HEK293T (cell line): ENCODE measurements at regions not wholly inside any gene's neighbourhood (a gene's known extent, or its start where the extent isn't known, plus 50 kb on each side); places are given as distances from the start of the nearest gene placed in this dataset.

Experiments used
- CTCF ChIA-PET: fragments of 350-600 bp; formaldehyde crosslinking; extraction: SDS; loops from one replicate; lab custom pipeline; 2021; ENCODE audit warnings: antibody characterized with exemption, inconsistent platforms; lab: Yijun Ruan, JAX
- POLR2A ChIA-PET: fragments of 350-600 bp; formaldehyde crosslinking; extraction: SDS; loops from one replicate; lab custom pipeline; 2020; ENCODE audit warnings: antibody characterized with exemption, inconsistent platforms; lab: Yijun Ruan, JAX
- DNase-seq: peaks from one replicate; pipeline ENCODE4 v3.0.0; 2012; ENCODE audit warnings: mixed read lengths; ENCODE audit errors: extremely low spot score
- ARNT ChIP-seq: fragments of 450-650 bp; IDR thresholded peaks from 2 replicates; pipeline ENCODE4 v1.6.1; 2017; ENCODE audit warnings: mild to moderate bottlenecking
- BHLHE40 ChIP-seq: fragments of 450-650 bp; IDR thresholded peaks from 2 replicates; pipeline ENCODE4 v1.6.1; 2016; ENCODE audit warnings: mild to moderate bottlenecking, moderate library complexity, borderline replicate concordance
- CTBP1 ChIP-seq: fragments of 450-650 bp; IDR thresholded peaks from 2 replicates; pipeline ENCODE4 v1.6.1; 2016; ENCODE audit warnings: borderline replicate concordance
- ELF4 ChIP-seq: fragments of 450-650 bp; IDR thresholded peaks from 2 replicates; pipeline ENCODE4 v1.6.1; 2017; ENCODE audit warnings: antibody characterized with exemption
- FOXA1 ChIP-seq: fragments of 450-650 bp; IDR thresholded peaks from 2 replicates; pipeline ENCODE4 v1.6.1; 2016; ENCODE audit warnings: mild to moderate bottlenecking
- FOXK2 ChIP-seq: fragments of 450-650 bp; IDR thresholded peaks from 2 replicates; pipeline ENCODE4 v1.6.1; 2016; ENCODE audit warnings: mild to moderate bottlenecking
- FOXM1 ChIP-seq: fragments of 450-650 bp; IDR thresholded peaks from 2 replicates; pipeline ENCODE4 v1.6.1; 2017; ENCODE audit warnings: mild to moderate bottlenecking, borderline replicate concordance
- HDGF ChIP-seq: fragments of 450-650 bp; IDR thresholded peaks from 2 replicates; pipeline ENCODE4 v1.6.1; 2017; ENCODE audit warnings: antibody characterized with exemption, borderline replicate concordance
- L3MBTL2 ChIP-seq: fragments of 450-650 bp; conservative IDR thresholded peaks from 2 replicates; pipeline ENCODE4 v1.6.1; 2016; ENCODE audit warnings: mild to moderate bottlenecking
- LEF1 ChIP-seq: fragments of 450-650 bp; IDR thresholded peaks from 2 replicates; pipeline ENCODE4 v1.6.1; 2017; ENCODE audit warnings: mild to moderate bottlenecking, borderline replicate concordance
- NFRKB ChIP-seq: fragments of 450-650 bp; IDR thresholded peaks from 2 replicates; pipeline ENCODE4 v1.6.1; 2016; ENCODE audit warnings: mild to moderate bottlenecking, moderate library complexity
- SP1 ChIP-seq: fragments of 450-650 bp; IDR thresholded peaks from 2 replicates; pipeline ENCODE4 v1.6.1; 2017
- SUZ12 ChIP-seq: fragments of 450-650 bp; IDR thresholded peaks from 2 replicates; pipeline ENCODE4 v1.6.1; 2016; ENCODE audit warnings: mild to moderate bottlenecking
- TARDBP ChIP-seq: fragments of 450-650 bp; IDR thresholded peaks from 2 replicates; pipeline ENCODE4 v1.6.1; 2016
- ZNF384 ChIP-seq: fragments of 450-650 bp; IDR thresholded peaks from 2 replicates; pipeline ENCODE4 v1.6.1; 2016
- TF ChIP-seq, protein P1 (sequence below): fragments of 450-650 bp; IDR thresholded peaks from 2 replicates; pipeline ENCODE4 v1.6.1; 2016

DNA sequence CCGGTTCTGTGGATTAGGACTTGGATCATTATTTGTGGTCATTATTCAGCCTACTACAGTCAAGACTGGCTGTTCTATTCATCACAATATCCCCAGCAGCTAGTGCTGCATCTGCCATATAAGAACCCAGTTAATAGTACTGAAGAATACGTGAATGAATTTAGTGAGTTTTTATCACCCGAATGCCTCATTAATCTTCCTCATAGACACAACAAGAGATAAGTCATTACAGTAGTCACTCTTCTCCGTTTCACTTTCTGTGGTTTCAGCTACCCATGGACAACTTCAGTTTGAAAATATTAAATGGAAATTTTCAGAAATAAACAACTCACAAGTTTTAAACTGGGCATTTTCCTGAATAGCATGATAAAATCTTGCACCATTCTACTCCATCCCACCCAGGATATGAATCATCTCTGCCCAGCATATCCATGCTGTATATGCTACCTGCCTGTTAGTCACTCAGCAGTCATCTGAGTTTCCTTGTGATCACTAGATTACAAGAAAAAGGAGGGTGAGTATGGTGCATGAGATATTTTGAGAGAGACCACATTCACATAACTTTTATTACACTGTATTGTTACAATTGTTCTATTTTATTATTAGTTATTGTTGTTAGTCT, 363.7 kb upstream of the CHAC2 start:
- no peak for DNase-seq
- no peak for TF ChIP-seq SP1
- TF ChIP-seq FOXA1 = no peak
- no peak for TF ChIP-seq HDGF
- no peak for TF ChIP-seq ZNF384
- CTCF ChIA-PET = no interaction called here
- POLR2A ChIA-PET = no interaction called here

DNA sequence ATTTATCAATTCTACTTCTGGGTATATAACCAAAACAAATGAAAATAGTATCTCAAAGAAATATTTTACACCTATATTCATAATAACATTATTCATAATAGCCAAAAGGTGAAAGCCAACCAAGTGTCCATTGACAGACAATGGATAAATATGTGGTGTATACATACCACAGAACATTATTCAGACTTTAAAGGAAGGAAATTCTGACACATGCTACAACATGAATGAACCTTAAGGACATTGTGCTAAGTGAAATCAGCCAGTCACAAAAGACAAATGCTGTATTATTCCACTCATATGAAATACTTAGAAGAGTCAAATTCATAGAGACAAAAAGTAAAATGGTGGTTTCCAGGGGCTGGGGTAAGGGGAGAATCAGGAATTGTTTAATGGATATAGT, 370.5 kb upstream of the CHAC2 start:
- TF ChIP-seq LEF1 (no peak), CTBP1 (no peak)
- TF ChIP-seq, protein P1, sequence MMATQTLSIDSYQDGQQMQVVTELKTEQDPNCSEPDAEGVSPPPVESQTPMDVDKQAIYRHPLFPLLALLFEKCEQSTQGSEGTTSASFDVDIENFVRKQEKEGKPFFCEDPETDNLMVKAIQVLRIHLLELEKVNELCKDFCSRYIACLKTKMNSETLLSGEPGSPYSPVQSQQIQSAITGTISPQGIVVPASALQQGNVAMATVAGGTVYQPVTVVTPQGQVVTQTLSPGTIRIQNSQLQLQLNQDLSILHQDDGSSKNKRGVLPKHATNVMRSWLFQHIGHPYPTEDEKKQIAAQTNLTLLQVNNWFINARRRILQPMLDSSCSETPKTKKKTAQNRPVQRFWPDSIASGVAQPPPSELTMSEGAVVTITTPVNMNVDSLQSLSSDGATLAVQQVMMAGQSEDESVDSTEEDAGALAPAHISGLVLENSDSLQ = no peak
- POLR2A ChIA-PET = no interaction called here
- CTCF ChIA-PET = no interaction called here
- no peak for DNase-seq

DNA sequence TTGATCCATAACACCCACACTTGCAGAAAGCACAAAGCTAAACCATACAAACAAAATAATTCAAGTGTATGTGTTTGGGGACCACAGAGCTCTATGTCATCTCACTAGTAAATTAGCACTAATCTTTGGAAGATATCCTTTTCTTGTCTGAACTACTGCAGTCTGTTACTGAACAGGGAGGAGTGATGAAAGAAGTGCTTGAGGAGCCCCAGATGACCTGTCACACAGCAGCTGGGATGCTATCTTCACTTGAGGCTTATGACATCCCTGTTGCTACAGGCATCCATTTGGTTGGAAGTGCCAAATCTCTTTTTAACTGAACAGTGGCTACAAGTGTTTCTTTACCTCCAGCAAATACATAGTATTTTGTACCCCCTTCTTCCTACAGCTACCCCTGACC, 386.3 kb upstream of the CHAC2 start:
- POLR2A ChIA-PET = no interaction called here
- TF ChIP-seq CTBP1 (no peak), ELF4 (no peak), TARDBP (no peak), ZNF384 (no peak), L3MBTL2 (no peak), FOXM1 (no peak), FOXK2 (no peak), NFRKB (no peak), ARNT (no peak), SP1 (no peak)
- CTCF ChIA-PET = no interaction called here
- no peak for DNase-seq

DNA sequence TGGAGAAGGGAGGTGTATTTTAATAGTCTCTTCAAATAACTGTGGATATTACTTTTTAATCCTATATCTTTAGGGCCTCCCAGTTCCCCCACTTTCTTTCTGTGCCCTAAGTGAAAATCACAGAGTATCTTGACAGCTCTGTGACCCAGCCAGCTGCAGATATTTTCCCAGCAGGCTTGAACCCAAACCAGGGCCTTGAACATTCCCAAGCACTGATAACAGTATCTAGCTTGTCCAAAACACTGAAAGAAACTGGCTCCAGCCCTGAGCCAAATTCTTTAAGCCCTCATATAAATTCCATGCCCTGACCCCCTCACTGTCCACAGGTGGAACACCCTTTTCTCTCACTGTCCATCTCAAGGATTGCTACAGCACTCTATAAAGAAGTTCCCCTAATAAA, 388.1 kb upstream of the CHAC2 start:
- no peak for DNase-seq
- no peak for TF ChIP-seq LEF1
- TF ChIP-seq ELF4 = no peak
- TF ChIP-seq, protein P1 = no peak
- TF ChIP-seq CTBP1 = no peak
- TF ChIP-seq HDGF = no peak
- TF ChIP-seq FOXA1 = no peak
- no peak for TF ChIP-seq NFRKB
- no peak for TF ChIP-seq SP1
- no peak for TF ChIP-seq FOXM1
- TF ChIP-seq ARNT = no peak
- no peak for TF ChIP-seq TARDBP
- TF ChIP-seq ZNF384 = no peak
- TF ChIP-seq BHLHE40 = no peak
- TF ChIP-seq FOXK2 = no peak
- no peak for TF ChIP-seq L3MBTL2
- TF ChIP-seq SUZ12 = no peak
- ChIA-PET CTCF (no interaction called here), POLR2A (no interaction called here)

DNA sequence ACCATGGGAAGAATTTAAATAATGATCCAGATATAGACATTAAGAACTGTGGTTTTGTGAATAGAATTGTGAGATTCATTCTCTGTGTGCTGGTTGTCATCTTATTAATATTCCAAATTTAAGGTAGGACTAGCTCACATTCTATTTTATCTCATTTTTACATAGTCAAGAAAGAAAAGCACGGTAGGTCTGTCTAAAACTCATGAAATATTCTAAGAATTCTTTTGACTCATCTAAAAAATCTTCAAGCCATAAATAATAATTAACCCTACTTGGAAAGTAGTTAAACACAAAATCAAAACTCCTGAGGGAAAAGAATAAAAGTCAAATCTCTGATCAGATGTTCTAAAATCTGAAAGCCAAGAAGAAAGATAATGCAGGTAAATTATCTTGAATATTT, 388.8 kb upstream of the CHAC2 start:
- CTCF ChIA-PET = no interaction called here

DNA sequence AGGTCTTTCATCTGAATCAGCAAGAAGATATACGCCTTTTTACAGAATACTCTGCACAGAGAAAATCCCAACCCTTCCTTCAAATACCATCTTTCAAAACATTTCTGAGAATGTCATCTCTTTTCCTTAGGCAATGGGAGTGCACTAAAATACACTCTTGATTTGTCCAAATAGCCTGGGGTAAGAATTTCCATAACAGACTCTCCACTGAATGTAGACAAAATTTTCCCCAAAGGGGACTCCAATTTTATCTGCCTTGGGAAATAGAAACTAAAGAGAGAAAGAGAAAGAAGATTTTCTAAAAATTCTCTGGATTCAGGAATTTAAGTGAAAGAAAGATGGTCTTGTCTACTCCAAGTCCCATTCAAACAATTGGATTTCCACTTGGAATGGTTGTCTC, 394.5 kb upstream of the CHAC2 start:
- CTCF ChIA-PET = no interaction called here
- no peak for TF ChIP-seq SP1
- TF ChIP-seq FOXA1 = no peak
- no peak for TF ChIP-seq TARDBP
- TF ChIP-seq CTBP1 = no peak
- no peak for TF ChIP-seq BHLHE40
- TF ChIP-seq FOXK2 = no peak
- no peak for TF ChIP-seq SUZ12
- TF ChIP-seq L3MBTL2 = no peak
- POLR2A ChIA-PET = no interaction called here
- DNase-seq = no peak

More for the DNA sequence above, 388.8 kb upstream of the CHAC2 start:
- DNase-seq = no peak
- no peak for TF ChIP-seq SUZ12
- no peak for TF ChIP-seq ZNF384
- no peak for TF ChIP-seq NFRKB
- TF ChIP-seq HDGF = no peak
- no peak for TF ChIP-seq FOXA1
- TF ChIP-seq BHLHE40 = no peak
- TF ChIP-seq FOXM1 = no peak
- TF ChIP-seq SP1 = no peak
- TF ChIP-seq ELF4 = no peak
- TF ChIP-seq LEF1 = no peak
- TF ChIP-seq TARDBP = no peak
- TF ChIP-seq CTBP1 = no peak
- no peak for TF ChIP-seq ARNT
- TF ChIP-seq L3MBTL2 = no peak
- no peak for TF ChIP-seq FOXK2
- TF ChIP-seq, protein P1 = no peak
- POLR2A ChIA-PET = no interaction called here

DNA sequence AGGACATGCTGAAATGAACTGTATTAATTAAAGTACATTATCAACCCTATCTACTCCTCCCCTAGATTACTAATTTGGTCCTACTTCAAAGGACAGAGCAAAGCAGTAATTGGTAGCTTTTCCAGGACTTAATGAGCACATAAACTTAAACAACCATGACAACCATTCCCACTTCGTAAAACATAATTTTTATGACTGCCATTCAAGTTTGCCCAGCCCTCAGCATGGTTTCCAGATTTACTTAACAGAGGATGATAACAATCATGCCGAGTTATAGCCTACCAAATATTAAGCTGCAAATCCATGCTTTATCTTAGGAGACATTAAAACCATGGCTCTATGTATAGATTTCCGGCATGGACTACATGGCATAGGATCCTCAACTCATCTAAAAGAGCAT, 401.1 kb upstream of the CHAC2 start:
- CTCF ChIA-PET = no interaction called here

More for the DNA sequence above, 401.1 kb upstream of the CHAC2 start:
- POLR2A ChIA-PET = no interaction called here
- no peak for DNase-seq
- TF ChIP-seq SUZ12 (no peak), FOXM1 (no peak), HDGF (no peak), FOXK2 (no peak), BHLHE40 (no peak), ZNF384 (no peak), CTBP1 (no peak), L3MBTL2 (no peak)
- TF ChIP-seq, protein P1 = no peak
